ENCODE measurements at regions not wholly inside any gene's neighbourhood (a gene's known extent, or its start where the extent isn't known, plus 50 kb on each side); places are given as distances from the start of the nearest gene placed in this dataset.

DNA sequence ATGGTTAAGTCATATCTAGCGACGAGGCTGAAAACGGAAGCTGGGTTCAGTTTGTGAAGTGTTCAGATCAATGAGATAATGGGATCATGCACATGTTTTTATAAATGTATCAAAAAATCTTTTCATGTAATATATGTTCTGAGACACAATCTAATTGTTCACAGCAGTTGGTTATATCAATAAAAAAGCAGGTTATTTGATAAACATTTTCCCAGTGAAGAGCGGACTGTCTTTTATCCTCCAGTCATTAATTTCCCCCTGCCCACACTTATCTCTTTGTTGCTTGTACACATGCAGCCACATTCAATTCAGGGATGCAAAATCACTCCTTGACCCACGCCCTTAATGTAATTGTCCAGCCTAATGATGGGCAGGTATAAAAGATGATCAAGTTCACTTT, 563.1 kb downstream of the INHBA start:
- TF ChIP-seq, protein P1, sequence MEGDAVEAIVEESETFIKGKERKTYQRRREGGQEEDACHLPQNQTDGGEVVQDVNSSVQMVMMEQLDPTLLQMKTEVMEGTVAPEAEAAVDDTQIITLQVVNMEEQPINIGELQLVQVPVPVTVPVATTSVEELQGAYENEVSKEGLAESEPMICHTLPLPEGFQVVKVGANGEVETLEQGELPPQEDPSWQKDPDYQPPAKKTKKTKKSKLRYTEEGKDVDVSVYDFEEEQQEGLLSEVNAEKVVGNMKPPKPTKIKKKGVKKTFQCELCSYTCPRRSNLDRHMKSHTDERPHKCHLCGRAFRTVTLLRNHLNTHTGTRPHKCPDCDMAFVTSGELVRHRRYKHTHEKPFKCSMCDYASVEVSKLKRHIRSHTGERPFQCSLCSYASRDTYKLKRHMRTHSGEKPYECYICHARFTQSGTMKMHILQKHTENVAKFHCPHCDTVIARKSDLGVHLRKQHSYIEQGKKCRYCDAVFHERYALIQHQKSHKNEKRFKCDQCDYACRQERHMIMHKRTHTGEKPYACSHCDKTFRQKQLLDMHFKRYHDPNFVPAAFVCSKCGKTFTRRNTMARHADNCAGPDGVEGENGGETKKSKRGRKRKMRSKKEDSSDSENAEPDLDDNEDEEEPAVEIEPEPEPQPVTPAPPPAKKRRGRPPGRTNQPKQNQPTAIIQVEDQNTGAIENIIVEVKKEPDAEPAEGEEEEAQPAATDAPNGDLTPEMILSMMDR (IDR thresholded peaks at IDR 0.05; ENCODE audit: low read length, missing control alignments): no peak

DNA sequence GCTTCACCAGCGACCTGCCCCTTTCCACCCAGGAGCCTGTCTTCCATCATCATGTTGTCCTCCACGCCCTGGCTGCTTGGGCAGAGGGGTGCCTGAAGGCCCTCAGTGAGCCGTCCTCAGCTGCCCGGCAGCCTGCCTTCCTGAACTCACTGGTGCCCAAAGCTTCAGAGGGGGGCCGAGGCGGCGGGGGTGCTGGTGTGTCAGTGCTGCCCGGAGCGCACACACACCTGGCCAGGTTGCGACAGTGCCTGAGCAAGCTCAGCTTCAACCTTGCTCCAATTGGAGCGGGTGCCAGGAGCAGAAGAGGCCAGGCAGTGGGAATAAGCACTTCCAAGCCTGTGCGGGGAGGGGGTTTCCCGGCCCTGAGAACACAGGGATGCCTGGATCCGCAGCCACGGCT, 566.3 kb downstream of the INHBA start:
- no peak overlapping the region for H3K4me3 ChIP-seq (replicated peaks; ENCODE audit: low read depth, low read length)
- DNase-seq (ENCODE audit: low read depth): no peak
- TF ChIP-seq, protein P1 (IDR thresholded peaks at IDR 0.05; ENCODE audit: low read length, missing control alignments): no peak

More for the DNA sequence above, 563.1 kb downstream of the INHBA start:
- no peak for DNase-seq (ENCODE audit: low read depth)
- no peak overlapping the region for H3K4me3 ChIP-seq (replicated peaks; ENCODE audit: low read depth, low read length)

DNA sequence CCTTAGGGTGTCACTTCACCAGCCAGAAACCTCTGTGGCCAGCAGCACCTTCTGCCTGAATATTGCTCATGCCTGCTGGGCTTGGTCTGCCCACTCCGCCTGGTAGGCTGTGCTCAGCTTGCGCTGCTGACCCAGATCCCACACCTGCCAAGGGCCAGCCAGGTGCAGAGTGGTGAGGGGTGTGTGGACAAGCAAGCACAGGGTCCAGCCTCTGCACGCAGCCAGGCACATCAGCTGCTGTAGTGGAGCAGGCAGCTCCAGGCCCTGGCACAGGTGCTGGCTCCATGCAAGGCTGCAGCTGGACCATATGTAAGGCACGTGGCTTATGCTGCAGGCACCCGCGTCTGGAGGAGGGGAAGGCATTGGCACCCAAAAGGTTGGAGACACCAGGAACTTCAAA, 567.4 kb downstream of the INHBA start:
- TF ChIP-seq, protein P1 (IDR thresholded peaks at IDR 0.05; ENCODE audit: low read length, missing control alignments): no peak
- DNase-seq (ENCODE audit: low read depth): no peak
- H3K4me3 ChIP-seq (replicated peaks; ENCODE audit: low read depth, low read length): no peak overlapping the region

DNA sequence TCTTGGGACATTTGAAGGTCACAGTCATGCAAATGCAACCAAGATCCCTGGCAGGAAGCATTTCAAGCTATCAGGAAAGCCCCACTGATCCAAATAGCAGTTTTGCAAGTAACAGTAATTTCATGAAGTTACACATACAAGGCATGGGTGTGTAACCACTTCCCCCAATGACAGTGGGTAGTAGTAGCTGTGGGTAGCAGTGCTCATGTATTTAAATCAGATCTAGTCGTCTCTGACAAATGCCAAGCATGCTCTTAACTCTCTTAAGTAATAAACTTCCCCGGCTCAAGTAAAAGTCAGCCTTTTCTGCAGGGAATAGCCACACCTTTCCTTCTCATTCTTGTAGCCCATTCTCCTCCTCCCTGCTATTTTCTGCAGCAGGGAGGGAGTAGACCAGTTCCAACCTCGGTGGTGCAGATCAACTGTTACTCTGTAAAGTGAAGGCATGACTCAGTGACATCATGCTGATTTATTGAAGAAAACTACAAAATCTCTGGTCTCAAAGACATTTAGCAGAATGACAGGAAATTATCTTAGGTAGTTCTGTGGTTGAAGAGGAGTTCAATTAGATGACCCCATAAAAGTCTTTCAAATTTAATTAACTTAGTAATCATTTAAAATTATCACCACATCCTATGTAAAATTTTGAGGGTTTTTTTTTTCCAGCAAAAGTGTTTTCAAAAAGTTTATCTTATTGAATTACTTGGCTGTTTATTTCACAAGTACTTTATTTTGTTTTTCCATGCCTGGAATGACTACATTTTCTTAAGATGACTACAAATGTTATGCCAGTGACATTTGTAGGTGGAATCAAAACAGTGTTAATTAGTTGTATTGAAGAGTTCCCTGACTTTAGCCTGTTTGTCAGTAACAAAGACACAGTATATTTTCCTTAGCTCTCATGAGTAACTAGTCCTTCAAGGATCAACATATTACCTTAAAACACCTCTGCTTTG, 568.3 kb downstream of the INHBA start:
- no peak overlapping the region for H3K4me3 ChIP-seq (replicated peaks; ENCODE audit: low read depth, low read length)
- peak; percentile 16 for DNase-seq (ENCODE audit: low read depth)
- TF ChIP-seq, protein P1 (IDR thresholded peaks at IDR 0.05; ENCODE audit: low read length, missing control alignments): no peak

DNA sequence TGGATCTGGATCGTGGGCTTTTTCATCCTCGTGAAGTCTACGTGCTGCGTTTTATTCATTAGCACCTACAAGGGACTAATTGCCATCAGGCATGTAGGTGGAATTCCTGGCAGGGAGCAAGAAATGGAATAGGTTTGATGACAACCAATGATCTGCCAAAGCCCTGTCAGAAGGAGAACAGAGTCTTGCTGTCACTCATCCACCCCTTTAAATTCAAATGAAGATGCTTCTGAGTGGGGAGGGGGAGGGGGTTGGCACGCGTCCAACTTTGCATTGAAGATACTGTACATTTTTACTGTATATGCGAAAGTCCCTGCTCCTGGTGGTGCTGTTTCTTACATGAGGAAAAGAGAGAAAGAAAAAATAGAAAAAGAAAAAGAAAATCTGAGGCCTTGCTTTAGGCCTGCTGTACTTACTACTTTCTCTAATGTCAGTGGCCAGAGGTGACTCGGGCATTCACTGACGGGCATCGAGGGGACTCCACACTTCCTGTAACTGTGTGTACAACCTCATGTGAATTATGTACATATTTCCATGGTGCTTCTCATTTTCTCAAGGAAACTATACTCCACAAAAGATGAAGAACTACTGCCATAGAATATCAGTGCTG, 569.1 kb downstream of the INHBA start:
- no peak for DNase-seq (ENCODE audit: low read depth)
- TF ChIP-seq, protein P1 (IDR thresholded peaks at IDR 0.05; ENCODE audit: low read length, missing control alignments): no peak

DNA sequence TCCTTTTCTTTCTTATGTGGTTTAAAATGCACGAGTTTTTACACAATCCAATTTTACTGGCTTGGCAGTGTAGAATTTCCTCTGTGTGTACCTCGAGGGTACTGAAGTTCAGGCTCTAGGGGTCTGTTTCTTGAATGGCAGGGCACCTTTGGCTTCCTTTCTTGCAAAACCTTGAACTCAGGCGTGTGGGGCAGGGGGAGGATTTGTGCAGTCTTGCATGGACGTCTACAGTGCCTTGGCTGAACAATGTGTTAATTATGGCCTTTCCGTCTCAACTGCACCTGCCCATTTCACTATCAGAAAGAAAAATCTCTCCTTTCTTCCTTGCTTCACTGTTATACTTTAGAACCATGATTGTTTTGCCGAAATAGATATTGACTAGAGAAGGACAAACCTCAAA, 570.9 kb downstream of the INHBA start:
- H3K4me3 ChIP-seq (replicated peaks; ENCODE audit: low read depth, low read length): no peak overlapping the region
- no peak for DNase-seq (ENCODE audit: low read depth)
- TF ChIP-seq, protein P1 (IDR thresholded peaks at IDR 0.05; ENCODE audit: low read length, missing control alignments): no peak

More for the DNA sequence above, 569.1 kb downstream of the INHBA start:
- no peak overlapping the region for H3K4me3 ChIP-seq (replicated peaks; ENCODE audit: low read depth, low read length)

Data from fibroblast of pulmonary artery (primary cell).